SK-N-SH (cell line): ENCODE measurements at regions not wholly inside any gene's neighbourhood (a gene's known extent, or its start where the extent isn't known, plus 50 kb on each side); places are given as distances from the start of the nearest gene placed in this dataset.

Experiments used
- FOXJ3 ChIP-seq: sonication (generic); formaldehyde crosslinking; IDR thresholded peaks from 2 replicates; pipeline ENCODE4 v1.5.1; 2020; ENCODE audit warnings: mild to moderate bottlenecking, missing genetic modification reagents
- RAD21 ChIP-seq: IDR thresholded peaks from 2 replicates; pipeline ENCODE4 v1.6.1; 2012; ENCODE audit warnings: mild to moderate bottlenecking, low read length
- YY1 ChIP-seq: IDR thresholded peaks from 2 replicates; pipeline ENCODE4 v1.4.0; 2012; ENCODE audit warnings: low read depth, mild to moderate bottlenecking
- TF ChIP-seq, protein P1 (sequence below): fragments of 200-600 bp; sonication (generic); IDR thresholded peaks from 2 replicates; pipeline ENCODE4 v1.6.1; 2017; ENCODE audit warnings: antibody characterized with exemption, mild to moderate bottlenecking, moderate library complexity
- TF ChIP-seq, protein P2 (sequence below): IDR thresholded peaks from 2 replicates; pipeline ENCODE4 v1.4.0; 2012; ENCODE audit warnings: low read depth

DNA sequence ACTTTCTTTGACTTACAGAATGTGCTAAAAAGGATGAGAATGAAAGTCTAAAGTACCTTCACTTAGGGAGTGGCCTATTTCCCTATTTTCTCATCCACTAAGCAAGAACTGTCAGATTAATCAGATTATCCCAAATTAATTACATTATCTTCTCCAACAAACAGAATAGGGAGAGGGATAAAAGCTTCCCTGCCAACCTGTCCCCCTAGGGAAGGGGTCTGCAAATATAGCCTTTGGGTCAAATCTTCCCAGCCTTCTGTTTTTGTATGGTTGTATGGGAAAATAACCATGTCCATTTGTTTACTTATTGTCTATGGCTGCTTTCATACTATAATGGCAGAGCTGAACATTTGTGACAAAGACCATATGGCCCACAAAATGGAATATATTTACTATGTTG is 57.1 kb upstream of the USP38 start:
- TF ChIP-seq, protein P1, sequence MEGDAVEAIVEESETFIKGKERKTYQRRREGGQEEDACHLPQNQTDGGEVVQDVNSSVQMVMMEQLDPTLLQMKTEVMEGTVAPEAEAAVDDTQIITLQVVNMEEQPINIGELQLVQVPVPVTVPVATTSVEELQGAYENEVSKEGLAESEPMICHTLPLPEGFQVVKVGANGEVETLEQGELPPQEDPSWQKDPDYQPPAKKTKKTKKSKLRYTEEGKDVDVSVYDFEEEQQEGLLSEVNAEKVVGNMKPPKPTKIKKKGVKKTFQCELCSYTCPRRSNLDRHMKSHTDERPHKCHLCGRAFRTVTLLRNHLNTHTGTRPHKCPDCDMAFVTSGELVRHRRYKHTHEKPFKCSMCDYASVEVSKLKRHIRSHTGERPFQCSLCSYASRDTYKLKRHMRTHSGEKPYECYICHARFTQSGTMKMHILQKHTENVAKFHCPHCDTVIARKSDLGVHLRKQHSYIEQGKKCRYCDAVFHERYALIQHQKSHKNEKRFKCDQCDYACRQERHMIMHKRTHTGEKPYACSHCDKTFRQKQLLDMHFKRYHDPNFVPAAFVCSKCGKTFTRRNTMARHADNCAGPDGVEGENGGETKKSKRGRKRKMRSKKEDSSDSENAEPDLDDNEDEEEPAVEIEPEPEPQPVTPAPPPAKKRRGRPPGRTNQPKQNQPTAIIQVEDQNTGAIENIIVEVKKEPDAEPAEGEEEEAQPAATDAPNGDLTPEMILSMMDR = no peak
- TF ChIP-seq YY1 = no peak
- TF ChIP-seq FOXJ3 = no peak
- TF ChIP-seq, protein P2, sequence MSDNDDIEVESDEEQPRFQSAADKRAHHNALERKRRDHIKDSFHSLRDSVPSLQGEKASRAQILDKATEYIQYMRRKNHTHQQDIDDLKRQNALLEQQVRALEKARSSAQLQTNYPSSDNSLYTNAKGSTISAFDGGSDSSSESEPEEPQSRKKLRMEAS = no peak
- no peak for TF ChIP-seq RAD21
